ENCODE measurements at regions not wholly inside any gene's neighbourhood (a gene's known extent, or its start where the extent isn't known, plus 50 kb on each side); places are given as distances from the start of the nearest gene placed in this dataset.

DNA sequence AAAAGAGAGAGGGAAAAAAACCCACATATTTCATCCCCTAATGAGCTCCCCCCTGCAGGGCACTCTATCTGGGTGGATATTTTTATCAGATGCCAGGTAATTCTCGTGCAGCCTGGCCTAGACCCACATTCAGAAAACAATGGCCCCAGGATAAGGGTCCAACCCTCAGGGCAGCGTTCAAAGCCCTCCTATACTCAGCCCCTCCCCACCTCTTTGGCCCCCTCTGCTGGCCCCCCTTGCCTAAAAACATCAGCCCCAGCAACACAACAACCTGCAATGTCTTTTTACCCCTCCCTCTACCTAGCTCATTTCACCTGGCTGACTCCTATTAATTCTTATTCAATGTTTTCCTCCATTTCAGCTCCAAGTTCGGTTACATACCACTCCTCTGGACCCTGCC is 145.4 kb upstream of the MED14 start:
- no peak overlapping the region for H3K27ac ChIP-seq
- intact Hi-C loops (cut with DNase I; ENCODE audit: low total_unique reads), result no loop called here
- H3K27me3 ChIP-seq, result peaks cover 0 to 49% of the 10 kb centered on the region in 2 donors
- no peaks in the 10 kb centered on the region for H3K36me3 ChIP-seq
- no peak overlapping the region for H3K4me3 ChIP-seq
- TF ChIP-seq POLR2AphosphoS5 (IDR thresholded peaks at IDR 0.05) (no peak), POLR2A (IDR thresholded peaks at IDR 0.05) (no peak)
- TF ChIP-seq, protein P1, sequence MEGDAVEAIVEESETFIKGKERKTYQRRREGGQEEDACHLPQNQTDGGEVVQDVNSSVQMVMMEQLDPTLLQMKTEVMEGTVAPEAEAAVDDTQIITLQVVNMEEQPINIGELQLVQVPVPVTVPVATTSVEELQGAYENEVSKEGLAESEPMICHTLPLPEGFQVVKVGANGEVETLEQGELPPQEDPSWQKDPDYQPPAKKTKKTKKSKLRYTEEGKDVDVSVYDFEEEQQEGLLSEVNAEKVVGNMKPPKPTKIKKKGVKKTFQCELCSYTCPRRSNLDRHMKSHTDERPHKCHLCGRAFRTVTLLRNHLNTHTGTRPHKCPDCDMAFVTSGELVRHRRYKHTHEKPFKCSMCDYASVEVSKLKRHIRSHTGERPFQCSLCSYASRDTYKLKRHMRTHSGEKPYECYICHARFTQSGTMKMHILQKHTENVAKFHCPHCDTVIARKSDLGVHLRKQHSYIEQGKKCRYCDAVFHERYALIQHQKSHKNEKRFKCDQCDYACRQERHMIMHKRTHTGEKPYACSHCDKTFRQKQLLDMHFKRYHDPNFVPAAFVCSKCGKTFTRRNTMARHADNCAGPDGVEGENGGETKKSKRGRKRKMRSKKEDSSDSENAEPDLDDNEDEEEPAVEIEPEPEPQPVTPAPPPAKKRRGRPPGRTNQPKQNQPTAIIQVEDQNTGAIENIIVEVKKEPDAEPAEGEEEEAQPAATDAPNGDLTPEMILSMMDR (IDR thresholded peaks at IDR 0.05), result no peak
- no peaks in the 10 kb centered on the region for H3K4me1 ChIP-seq
- no peaks in the 10 kb centered on the region for H3K9me3 ChIP-seq
- DNase-seq (ENCODE audit: low spot score in 2 of 2), result no peak

GRCh38 chrX:40883021-40883619 is 147.8 kb upstream of the MED14 start:
- DNase-seq (ENCODE audit: low spot score in 2 of 2), result no peak
- TF ChIP-seq POLR2AphosphoS5 (IDR thresholded peaks at IDR 0.05) (no peak), POLR2A (IDR thresholded peaks at IDR 0.05) (no peak)
- TF ChIP-seq, protein P1 (IDR thresholded peaks at IDR 0.05), result no peak
- Histone ChIP-seq H3K4me3 (no peak overlapping the region), H3K27me3 (peaks cover 0 to 44% of the 10 kb centered on the region in 2 donors), H3K36me3 (no peaks in the 10 kb centered on the region), H3K4me1 (no peaks in the 10 kb centered on the region), H3K27ac (no peak overlapping the region), H3K9me3 (no peaks in the 10 kb centered on the region)
- intact Hi-C loops (cut with DNase I; ENCODE audit: low total_unique reads), result no loop called here

DNA sequence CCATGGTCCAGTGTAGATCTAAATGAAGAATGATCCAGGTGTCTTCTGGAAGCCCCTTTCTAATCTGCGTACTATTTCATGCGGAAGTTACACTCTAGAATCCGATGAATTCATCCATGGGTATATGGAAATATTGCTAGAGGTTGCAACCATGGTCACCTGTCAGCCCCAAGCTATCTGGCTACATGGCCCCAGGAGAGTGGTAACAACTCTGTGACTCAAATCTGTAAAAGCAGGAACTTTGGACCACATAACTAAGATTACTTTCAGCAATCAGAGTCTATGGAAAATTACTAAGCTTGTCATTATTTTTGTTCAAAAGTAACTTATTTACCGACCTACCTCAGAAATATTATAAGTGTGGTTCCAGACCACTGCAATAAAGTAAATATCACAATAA is 150.6 kb upstream of the MED14 start:
- no peak overlapping the region for H3K4me3 ChIP-seq
- TF ChIP-seq POLR2A (IDR thresholded peaks at IDR 0.05), result no peak
- TF ChIP-seq POLR2AphosphoS5 (IDR thresholded peaks at IDR 0.05), result no peak
- TF ChIP-seq, protein P1 (IDR thresholded peaks at IDR 0.05), result no peak
- DNase-seq (ENCODE audit: low spot score in 2 of 2), result no peak
- intact Hi-C loops (cut with DNase I; ENCODE audit: low total_unique reads), result no loop called here
- H3K4me1 ChIP-seq, result no peaks in the 10 kb centered on the region
- no peak overlapping the region for H3K27ac ChIP-seq
- H3K9me3 ChIP-seq, result no peaks in the 10 kb centered on the region
- H3K27me3 ChIP-seq, result peaks cover 0 to 39% of the 10 kb centered on the region in 2 donors
- no peaks in the 10 kb centered on the region for H3K36me3 ChIP-seq

- TF ChIP-seq POLR2A (IDR thresholded peaks at IDR 0.05) (no peak), POLR2AphosphoS5 (IDR thresholded peaks at IDR 0.05) (no peak)
- TF ChIP-seq, protein P1 (IDR thresholded peaks at IDR 0.05), result no peak
- H3K9me3 ChIP-seq, result peaks cover 0 to 7% of the 10 kb centered on the region in 2 donors
- H3K36me3 ChIP-seq, result no peaks in the 10 kb centered on the region
- no peak for DNase-seq (ENCODE audit: low spot score in 2 of 2)
- no peak overlapping the region for H3K27ac ChIP-seq
- H3K4me1 ChIP-seq, result no peaks in the 10 kb centered on the region
- H3K4me3 ChIP-seq, result no peak overlapping the region
- intact Hi-C loops (cut with DNase I; ENCODE audit: low total_unique reads), result no loop called here
- H3K27me3 ChIP-seq, result peaks cover 0 to 28% of the 10 kb centered on the region in 2 donors
Observed at GRCh38 chrX:40887476-40887875, 152.1 kb upstream of the MED14 start.

DNA sequence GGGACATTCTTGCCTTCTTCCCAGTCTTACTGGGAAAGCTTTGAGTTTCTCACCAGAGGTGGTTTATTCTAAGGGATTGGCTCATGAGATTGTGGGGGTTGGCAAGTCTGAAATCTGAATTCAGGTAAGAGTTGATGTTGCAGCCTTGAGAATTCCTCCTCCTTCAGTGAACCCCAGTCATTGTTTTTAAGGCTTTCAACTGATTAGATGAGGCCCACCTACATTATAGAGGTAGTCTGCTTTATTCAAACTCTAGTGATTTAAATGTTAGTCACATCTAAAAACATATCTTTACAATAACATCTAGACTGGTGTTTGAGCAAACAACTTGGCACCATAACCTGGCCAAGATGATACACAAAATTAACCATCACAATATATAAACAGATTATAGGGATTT is 156.5 kb upstream of the MED14 start:
- peaks cover 0 to 30% of the 10 kb centered on the region in 2 donors for H3K27me3 ChIP-seq
- H3K27ac ChIP-seq, result no peak overlapping the region
- H3K4me3 ChIP-seq, result no peak overlapping the region
- TF ChIP-seq, protein P1 (IDR thresholded peaks at IDR 0.05), result no peak
- TF ChIP-seq POLR2A (IDR thresholded peaks at IDR 0.05) (no peak), POLR2AphosphoS5 (IDR thresholded peaks at IDR 0.05) (no peak)
- H3K4me1 ChIP-seq, result no peaks in the 10 kb centered on the region
- DNase-seq (ENCODE audit: low spot score in 2 of 2), result no peak
- H3K36me3 ChIP-seq, result no peaks in the 10 kb centered on the region
- peaks cover 0 to 7% of the 10 kb centered on the region in 2 donors for H3K9me3 ChIP-seq
- intact Hi-C loops (cut with DNase I; ENCODE audit: low total_unique reads), result no loop called here

Measured in breast epithelium (tissue), 4 donors.